SK-N-MC (cell line): ENCODE measurements at regions not wholly inside any gene's neighbourhood (a gene's known extent, or its start where the extent isn't known, plus 50 kb on each side); places are given as distances from the start of the nearest gene placed in this dataset.

ENCODE experiments used
- EZH2 ChIP-seq: fragments of 200-600 bp; sonication (generic); IDR thresholded peaks from one replicate; pipeline ENCODE4 v1.6.1; 2017; ENCODE audit warnings: antibody characterized with exemption
- FOXP2 ChIP-seq: optimal IDR thresholded peaks from 2 replicates; pipeline ENCODE3; 2011; ENCODE audit warnings: mild to moderate bottlenecking, moderate library complexity; ENCODE audit not compliant: insufficient read depth; ENCODE audit errors: extremely low read length, control extremely low read depth
- POLR2AphosphoS5 ChIP-seq: IDR thresholded peaks from 2 replicates; pipeline ENCODE4 v1.6.1; 2012; ENCODE audit warnings: mild to moderate bottlenecking, low read depth, low read length, borderline replicate concordance

DNA sequence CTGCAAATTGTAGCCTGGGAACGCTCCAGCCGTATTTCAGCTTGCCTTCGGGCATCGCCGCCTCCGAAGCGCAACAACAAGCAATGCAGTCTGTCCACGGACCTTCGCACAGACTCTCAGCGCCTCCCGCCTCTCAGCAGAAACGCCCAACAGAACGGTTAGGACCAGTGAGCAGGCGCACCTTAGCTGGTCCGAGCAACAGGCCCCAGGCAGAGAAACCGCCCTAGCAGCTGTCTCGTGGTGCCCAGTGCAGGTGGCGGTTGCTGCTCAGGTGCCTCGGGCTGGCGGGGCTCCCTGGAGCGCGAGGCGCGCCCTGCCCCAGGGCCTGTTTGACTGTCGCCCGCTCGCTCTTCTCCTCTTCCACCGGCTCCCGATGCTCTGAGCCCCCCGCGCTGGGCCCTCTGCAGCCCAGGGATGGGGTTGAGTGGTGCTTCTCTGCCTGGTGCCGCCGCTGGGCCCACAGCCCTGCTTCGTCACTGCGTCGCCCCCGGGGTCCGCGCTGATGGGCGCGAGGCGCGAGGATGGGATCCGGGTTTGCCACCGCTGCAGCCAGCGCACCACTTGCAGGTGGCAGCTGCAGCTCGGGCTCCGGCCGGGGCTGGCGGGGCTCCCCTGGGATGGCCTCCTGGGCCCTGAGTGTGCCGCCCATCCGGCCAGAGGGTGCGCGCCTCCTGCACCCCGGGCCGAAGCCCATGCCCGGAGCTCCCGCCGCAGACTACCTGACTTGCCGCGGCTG, 268.4 kb upstream of the FRG2C start:
- TF ChIP-seq EZH2 (no peak), POLR2AphosphoS5 (no peak), FOXP2 (no peak)
